ENCODE measurements at regions not wholly inside any gene's neighbourhood (a gene's known extent, or its start where the extent isn't known, plus 50 kb on each side); places are given as distances from the start of the nearest gene placed in this dataset.

- Histone ChIP-seq H3K36me3 (ENCODE audit: control insufficient read depth in 2 of 2, extremely low read depth in 1 of 2, insufficient read depth in 1 of 2, low read length in 1 of 2) (no peaks in the 10 kb centered on the region), H3K4me3 (ENCODE audit: control insufficient read depth in 1 of 2, extremely low read depth in 1 of 2, low read length in 1 of 2) (no peak overlapping the region), H3K4me1 (ENCODE audit: control insufficient read depth in 1 of 2, extremely low read depth in 1 of 2, insufficient read depth in 2 of 2, low read length in 2 of 2) (no peaks in the 10 kb centered on the region), H3K27me3 (replicated peaks in 1 of 2; ENCODE audit: control insufficient read depth in 2 of 2, extremely low read depth in 1 of 2, insufficient read depth in 2 of 2, low read length in 1 of 2) (no peaks in the 10 kb centered on the region), H3K27ac (ENCODE audit: low read length) (no peak overlapping the region), H3K9me3 (no peaks in the 10 kb centered on the region)
- WGBS (ENCODE audit: insufficient coverage), result 60% methylated on average over 1 of the region's 5 CpGs
- ATAC-seq (replicated peaks in 1 of 4) (no peak), DNase-seq (no peak)
- H3K27me3 Mint-ChIP-seq, result peaks cover 8 to 25% of the 10 kb centered on the region in 2 donors
- no peaks in the 10 kb centered on the region for H3K36me3 Mint-ChIP-seq
- POLR2A ChIA-PET, result no interaction called here
- H3K9me3 Mint-ChIP-seq, result peaks cover 0 to 8% (median 4%) of the 10 kb centered on the region in 3 donors
- no peaks in the 10 kb centered on the region for H3K4me1 Mint-ChIP-seq
- no peak overlapping the region for H3K4me3 Mint-ChIP-seq
- no peak overlapping the region for H3K27ac Mint-ChIP-seq
- CTCF ChIA-PET, result no interaction called here
These were observed 276.4 kb downstream of the MEF2C start for GRCh38 chr5:88606626-88607025.

- peaks cover 0 to 9% (median 5%) of the 10 kb centered on the region in 3 donors for H3K9me3 Mint-ChIP-seq
- CTCF ChIA-PET, result no interaction called here
These were observed 276.8 kb downstream of the MEF2C start for GRCh38 chr5:88606173-88606572.

GRCh38 chr5:88602584-88602983, 280.4 kb downstream of the MEF2C start:
- 93% methylated on average over 22 of the region's 22 CpGs for WGBS (ENCODE audit: insufficient coverage)
- ATAC-seq (replicated peaks in 1 of 4), result no peak
- Histone ChIP-seq H3K27me3 (replicated peaks in 1 of 2; ENCODE audit: control insufficient read depth in 2 of 2, extremely low read depth in 1 of 2, insufficient read depth in 2 of 2, low read length in 1 of 2) (no peaks in the 10 kb centered on the region), H3K4me1 (ENCODE audit: control insufficient read depth in 1 of 2, extremely low read depth in 1 of 2, insufficient read depth in 2 of 2, low read length in 2 of 2) (no peaks in the 10 kb centered on the region), H3K27ac (ENCODE audit: low read length) (no peak overlapping the region), H3K4me3 (ENCODE audit: control insufficient read depth in 1 of 2, extremely low read depth in 1 of 2, low read length in 1 of 2) (no peak overlapping the region), H3K36me3 (ENCODE audit: control insufficient read depth in 2 of 2, extremely low read depth in 1 of 2, insufficient read depth in 1 of 2, low read length in 1 of 2) (no peaks in the 10 kb centered on the region), H3K9me3 (no peaks in the 10 kb centered on the region)
- H3K27me3 Mint-ChIP-seq, result peaks cover 4 to 13% of the 10 kb centered on the region in 2 donors
- DNase-seq, result peak in 2 of 35 experiments; percentile 1 to 16
- H3K36me3 Mint-ChIP-seq, result no peaks in the 10 kb centered on the region
- POLR2A ChIA-PET, result no interaction called here
- H3K27ac Mint-ChIP-seq, result no peak overlapping the region
- H3K4me3 Mint-ChIP-seq, result no peak overlapping the region
- peaks cover 0 to 12% (median 8%) of the 10 kb centered on the region in 3 donors for H3K9me3 Mint-ChIP-seq
- no peaks in the 10 kb centered on the region for H3K4me1 Mint-ChIP-seq
- CTCF ChIA-PET, result no interaction called here

More at GRCh38 chr5:88606173-88606572, 276.8 kb downstream of the MEF2C start:
- no peaks in the 10 kb centered on the region for H3K36me3 Mint-ChIP-seq
- Histone ChIP-seq H3K27me3 (replicated peaks in 1 of 2; ENCODE audit: control insufficient read depth in 2 of 2, extremely low read depth in 1 of 2, insufficient read depth in 2 of 2, low read length in 1 of 2) (no peaks in the 10 kb centered on the region), H3K27ac (ENCODE audit: low read length) (no peak overlapping the region), H3K36me3 (ENCODE audit: control insufficient read depth in 2 of 2, extremely low read depth in 1 of 2, insufficient read depth in 1 of 2, low read length in 1 of 2) (no peaks in the 10 kb centered on the region), H3K9me3 (no peaks in the 10 kb centered on the region), H3K4me3 (ENCODE audit: control insufficient read depth in 1 of 2, extremely low read depth in 1 of 2, low read length in 1 of 2) (no peak overlapping the region), H3K4me1 (ENCODE audit: control insufficient read depth in 1 of 2, extremely low read depth in 1 of 2, insufficient read depth in 2 of 2, low read length in 2 of 2) (no peaks in the 10 kb centered on the region)
- no peak for DNase-seq
- WGBS (ENCODE audit: insufficient coverage), result no CpG with 5 or more reads among the region's 1 CpG
- no peak overlapping the region for H3K27ac Mint-ChIP-seq
- H3K4me1 Mint-ChIP-seq, result no peaks in the 10 kb centered on the region
- POLR2A ChIA-PET, result no interaction called here
- no peak for ATAC-seq (replicated peaks in 1 of 4)
- peaks cover 9 to 21% of the 10 kb centered on the region in 2 donors for H3K27me3 Mint-ChIP-seq
- no peak overlapping the region for H3K4me3 Mint-ChIP-seq

GRCh38 chr5:88594441-88594840, 288.5 kb downstream of the MEF2C start:
- H3K27me3 ChIP-seq (replicated peaks in 1 of 2; ENCODE audit: control insufficient read depth in 2 of 2, extremely low read depth in 1 of 2, insufficient read depth in 2 of 2, low read length in 1 of 2), result no peaks in the 10 kb centered on the region
- no peaks in the 10 kb centered on the region for H3K4me1 Mint-ChIP-seq
- no peak overlapping the region for H3K4me3 Mint-ChIP-seq
- ChIA-PET POLR2A (no interaction called here), CTCF (no interaction called here)
- no CpG with 5 or more reads among the region's 1 CpG for WGBS (ENCODE audit: insufficient coverage)
- H3K9me3 ChIP-seq, result no peaks in the 10 kb centered on the region
- no peak overlapping the region for H3K4me3 ChIP-seq (ENCODE audit: control insufficient read depth in 1 of 2, extremely low read depth in 1 of 2, low read length in 1 of 2)
- no peak for DNase-seq
- H3K36me3 ChIP-seq (ENCODE audit: control insufficient read depth in 2 of 2, extremely low read depth in 1 of 2, insufficient read depth in 1 of 2, low read length in 1 of 2), result no peaks in the 10 kb centered on the region
- no peak for ATAC-seq (replicated peaks in 1 of 4)
- peaks cover 1 to 6% (median 2%) of the 10 kb centered on the region in 3 donors for H3K9me3 Mint-ChIP-seq
- H3K27ac ChIP-seq (ENCODE audit: low read length), result no peak overlapping the region
- H3K36me3 Mint-ChIP-seq, result no peaks in the 10 kb centered on the region
- peaks cover 3 to 9% of the 10 kb centered on the region in 2 donors for H3K27me3 Mint-ChIP-seq
- H3K4me1 ChIP-seq (ENCODE audit: control insufficient read depth in 1 of 2, extremely low read depth in 1 of 2, insufficient read depth in 2 of 2, low read length in 2 of 2), result no peaks in the 10 kb centered on the region
- H3K27ac Mint-ChIP-seq, result no peak overlapping the region

- Mint-ChIP-seq H3K9me3 (peaks cover 9 to 20% (median 14%) of the 10 kb centered on the region in 3 donors), H3K36me3 (no peaks in the 10 kb centered on the region), H3K27ac (no peak overlapping the region), H3K4me3 (no peak overlapping the region), H3K4me1 (no peaks in the 10 kb centered on the region), H3K27me3 (peaks cover 4 to 10% of the 10 kb centered on the region in 2 donors)
- ChIA-PET POLR2A (no interaction called here), CTCF (no interaction called here)
- WGBS (ENCODE audit: insufficient coverage), result 80% methylated on average over 3 of the region's 4 CpGs
- no peak overlapping the region for H3K4me3 ChIP-seq (ENCODE audit: control insufficient read depth in 1 of 2, extremely low read depth in 1 of 2, low read length in 1 of 2)
- H3K27me3 ChIP-seq (replicated peaks in 1 of 2; ENCODE audit: control insufficient read depth in 2 of 2, extremely low read depth in 1 of 2, insufficient read depth in 2 of 2, low read length in 1 of 2), result peaks cover 0 to 9% of the 10 kb centered on the region in 2 experiments
- DNase-seq, result no peak
- no peaks in the 10 kb centered on the region for H3K9me3 ChIP-seq
- ATAC-seq (replicated peaks in 1 of 4), result no peak
- no peaks in the 10 kb centered on the region for H3K36me3 ChIP-seq (ENCODE audit: control insufficient read depth in 2 of 2, extremely low read depth in 1 of 2, insufficient read depth in 1 of 2, low read length in 1 of 2)
- no peaks in the 10 kb centered on the region for H3K4me1 ChIP-seq (ENCODE audit: control insufficient read depth in 1 of 2, extremely low read depth in 1 of 2, insufficient read depth in 2 of 2, low read length in 2 of 2)
- H3K27ac ChIP-seq (ENCODE audit: low read length), result no peak overlapping the region
These were observed 294.4 kb downstream of the MEF2C start for GRCh38 chr5:88588609-88589008.

GRCh38 chr5:88583471-88583870, 299.5 kb downstream of the MEF2C start:
- Mint-ChIP-seq H3K27me3 (peaks cover 5 to 20% of the 10 kb centered on the region in 2 donors), H3K4me3 (no peak overlapping the region), H3K27ac (no peak overlapping the region), H3K36me3 (no peaks in the 10 kb centered on the region), H3K4me1 (no peaks in the 10 kb centered on the region), H3K9me3 (peaks cover 0 to 8% (median 7%) of the 10 kb centered on the region in 3 donors)
- ATAC-seq (replicated peaks in 1 of 4) (no peak), DNase-seq (no peak)
- no CpG with 5 or more reads among the region's 1 CpG for WGBS (ENCODE audit: insufficient coverage)
- CTCF ChIA-PET, result no interaction called here
- no peaks in the 10 kb centered on the region for H3K9me3 ChIP-seq
- POLR2A ChIA-PET, result no interaction called here
- no peak overlapping the region for H3K4me3 ChIP-seq (ENCODE audit: control insufficient read depth in 1 of 2, extremely low read depth in 1 of 2, low read length in 1 of 2)
- no peaks in the 10 kb centered on the region for H3K4me1 ChIP-seq (ENCODE audit: control insufficient read depth in 1 of 2, extremely low read depth in 1 of 2, insufficient read depth in 2 of 2, low read length in 2 of 2)
- H3K36me3 ChIP-seq (ENCODE audit: control insufficient read depth in 2 of 2, extremely low read depth in 1 of 2, insufficient read depth in 1 of 2, low read length in 1 of 2), result no peaks in the 10 kb centered on the region
- no peak overlapping the region for H3K27ac ChIP-seq (ENCODE audit: low read length)
- H3K27me3 ChIP-seq (replicated peaks in 1 of 2; ENCODE audit: control insufficient read depth in 2 of 2, extremely low read depth in 1 of 2, insufficient read depth in 2 of 2, low read length in 1 of 2), result peaks cover 0 to 9% of the 10 kb centered on the region in 2 experiments

GRCh38 chr5:88558366-88558765, 289.7 kb upstream of the TMEM161B start:
- H3K27ac ChIP-seq (ENCODE audit: low read length), result no peak overlapping the region
- Mint-ChIP-seq H3K27me3 (peaks cover 6 to 18% of the 10 kb centered on the region in 2 donors), H3K9me3 (no peaks in the 10 kb centered on the region), H3K4me3 (no peak overlapping the region), H3K36me3 (no peaks in the 10 kb centered on the region), H3K27ac (no peak overlapping the region), H3K4me1 (peaks cover 4 to 11% (median 7%) of the 10 kb centered on the region in 3 donors)
- H3K4me3 ChIP-seq (ENCODE audit: control insufficient read depth in 1 of 2, extremely low read depth in 1 of 2, low read length in 1 of 2), result no peak overlapping the region
- DNase-seq, result no peak
- no peaks in the 10 kb centered on the region for H3K4me1 ChIP-seq (ENCODE audit: control insufficient read depth in 1 of 2, extremely low read depth in 1 of 2, insufficient read depth in 2 of 2, low read length in 2 of 2)
- H3K27me3 ChIP-seq (replicated peaks in 1 of 2; ENCODE audit: control insufficient read depth in 2 of 2, extremely low read depth in 1 of 2, insufficient read depth in 2 of 2, low read length in 1 of 2), result peaks cover 0 to 3% of the 10 kb centered on the region in 2 experiments
- ChIA-PET CTCF (no interaction called here), POLR2A (no interaction called here)
- no CpG with 5 or more reads among the region's 5 CpGs for WGBS (ENCODE audit: insufficient coverage)
- no peaks in the 10 kb centered on the region for H3K36me3 ChIP-seq (ENCODE audit: control insufficient read depth in 2 of 2, extremely low read depth in 1 of 2, insufficient read depth in 1 of 2, low read length in 1 of 2)
- no peak for ATAC-seq (replicated peaks in 1 of 4)
- H3K9me3 ChIP-seq, result no peaks in the 10 kb centered on the region

Measured in T-cell (primary cell).